ENCODE measurements at regions not wholly inside any gene's neighbourhood (a gene's known extent, or its start where the extent isn't known, plus 50 kb on each side); places are given as distances from the start of the nearest gene placed in this dataset.
A peak's percentile ranks its signal among the peaks of the same experiment; 100 is the strongest.

DNA sequence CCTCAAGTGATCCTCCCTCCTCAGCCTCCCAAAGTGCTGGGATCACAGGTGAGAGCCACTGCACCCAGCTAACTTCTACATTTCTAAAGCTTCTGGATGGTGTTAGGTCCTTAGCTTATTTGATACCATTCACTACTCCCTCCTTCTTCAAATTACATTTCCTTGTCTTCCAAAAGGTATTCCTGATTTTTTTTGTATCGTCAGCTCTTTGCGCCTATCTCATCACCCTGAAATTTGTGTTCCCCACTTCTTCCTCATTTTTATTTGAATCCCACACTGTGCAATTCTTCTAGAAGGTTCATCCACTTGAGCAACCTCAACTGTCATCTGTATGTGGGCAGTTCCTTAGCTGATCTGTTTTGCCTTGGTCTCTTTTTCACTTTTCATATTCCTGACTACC is 241.8 kb upstream of the RGS6 start:
- Histone ChIP-seq H3K4me3 (ENCODE audit: low read length in 2 of 2) (no peak overlapping the region), H3K27ac (ENCODE audit: low read depth, low read length) (no peak overlapping the region), H3K9me3 (ENCODE audit: control insufficient read depth in 1 of 2, low read length in 2 of 2) (no peaks in the 10 kb centered on the region), H3K4me1 (ENCODE audit: insufficient read depth, low read length) (peaks cover 7% of the 10 kb centered on the region), H3K27me3 (ENCODE audit: insufficient read depth, low read length) (no peaks in the 10 kb centered on the region), H3K36me3 (ENCODE audit: insufficient read depth, low read length) (peaks cover 6% of the 10 kb centered on the region)
- Mint-ChIP-seq H3K27me3 (no peaks in the 10 kb centered on the region), H3K4me1 (peaks cover 0 to 9% (median 5%) of the 10 kb centered on the region in 4 donors), H3K27ac (peak overlapping the region in 2 of 7 donors; percentile 1 to 24), H3K9me3 (peaks cover 0 to 1% (median 0%) of the 10 kb centered on the region in 8 donors), H3K4me3 (no peak overlapping the region), H3K36me3 (peaks cover 44 to 53% of the 10 kb centered on the region in 2 donors)
- POLR2A ChIA-PET (ENCODE audit: partially characterized antibody), result no interaction called here
- intact Hi-C loops (cut with micrococcal nuclease), result no loop called here
- CTCF ChIA-PET (ENCODE audit: partially characterized antibody), result no interaction called here
- DNase-seq, result no peak

DNA sequence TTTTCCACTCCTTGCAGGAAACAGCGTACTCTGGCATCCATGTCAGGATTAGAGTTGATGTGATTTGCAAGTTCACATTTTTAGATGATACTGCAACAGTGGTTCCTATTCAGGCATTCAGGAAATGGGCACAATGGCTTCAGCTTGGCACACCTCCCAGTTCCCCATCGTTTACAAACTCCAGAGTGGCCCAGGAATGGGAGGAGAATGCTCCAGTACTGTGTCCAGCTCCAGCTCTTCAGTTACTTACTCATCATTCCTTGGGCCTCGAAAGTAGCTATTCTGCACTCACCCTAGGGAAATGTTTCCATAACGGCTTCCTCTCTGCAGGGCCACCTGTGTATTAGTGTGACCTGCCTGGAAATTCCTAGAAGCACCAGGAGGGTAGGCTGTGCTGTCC is 239.7 kb upstream of the RGS6 start:
- H3K27ac Mint-ChIP-seq, result no peak overlapping the region
- CTCF ChIA-PET (ENCODE audit: partially characterized antibody), result no interaction called here
- intact Hi-C loops (cut with micrococcal nuclease), result no loop called here
- Histone ChIP-seq H3K36me3 (ENCODE audit: insufficient read depth, low read length) (no peaks in the 10 kb centered on the region), H3K9me3 (ENCODE audit: control insufficient read depth in 1 of 2, low read length in 2 of 2) (no peaks in the 10 kb centered on the region), H3K27me3 (ENCODE audit: insufficient read depth, low read length) (no peaks in the 10 kb centered on the region), H3K27ac (ENCODE audit: low read depth, low read length) (no peak overlapping the region), H3K4me1 (ENCODE audit: insufficient read depth, low read length) (peaks cover 7% of the 10 kb centered on the region), H3K4me3 (ENCODE audit: low read length in 2 of 2) (no peak overlapping the region)
- H3K4me3 Mint-ChIP-seq, result no peak overlapping the region
- H3K4me1 Mint-ChIP-seq, result peaks cover 0 to 13% (median 6%) of the 10 kb centered on the region in 4 donors
- POLR2A ChIA-PET (ENCODE audit: partially characterized antibody), result no interaction called here
- peaks cover 0 to 1% (median 0%) of the 10 kb centered on the region in 8 donors for H3K9me3 Mint-ChIP-seq
- DNase-seq, result no peak
- H3K27me3 Mint-ChIP-seq, result no peaks in the 10 kb centered on the region
- H3K36me3 Mint-ChIP-seq, result peaks cover 40 to 50% of the 10 kb centered on the region in 2 donors

GRCh38 chr14:71693381-71693780 is 238.8 kb upstream of the RGS6 start:
- DNase-seq, result no peak
- POLR2A ChIA-PET (ENCODE audit: partially characterized antibody), result no interaction called here
- Histone ChIP-seq H3K4me3 (ENCODE audit: low read length in 2 of 2) (no peak overlapping the region), H3K9me3 (ENCODE audit: control insufficient read depth in 1 of 2, low read length in 2 of 2) (no peaks in the 10 kb centered on the region), H3K27me3 (ENCODE audit: insufficient read depth, low read length) (no peaks in the 10 kb centered on the region), H3K27ac (ENCODE audit: low read depth, low read length) (no peak overlapping the region), H3K4me1 (ENCODE audit: insufficient read depth, low read length) (peaks cover 7% of the 10 kb centered on the region), H3K36me3 (ENCODE audit: insufficient read depth, low read length) (no peaks in the 10 kb centered on the region)
- Mint-ChIP-seq H3K36me3 (peaks cover 44 to 51% of the 10 kb centered on the region in 2 donors), H3K27ac (peak overlapping the region in 2 of 7 donors; percentile 23 to 32), H3K4me3 (peak overlapping the region in 1 of 8 donors; percentile 15), H3K27me3 (no peaks in the 10 kb centered on the region), H3K9me3 (peaks cover 0 to 1% (median 0%) of the 10 kb centered on the region in 8 donors), H3K4me1 (peaks cover 0 to 13% (median 6%) of the 10 kb centered on the region in 4 donors)
- intact Hi-C loops (cut with micrococcal nuclease), result no loop called here
- CTCF ChIA-PET (ENCODE audit: partially characterized antibody), result no interaction called here

GRCh38 chr14:71694591-71695530 is 237.4 kb upstream of the RGS6 start:
- Mint-ChIP-seq H3K27ac (no peak overlapping the region), H3K4me3 (no peak overlapping the region), H3K9me3 (peaks cover 0 to 1% (median 0%) of the 10 kb centered on the region in 8 donors), H3K27me3 (no peaks in the 10 kb centered on the region), H3K36me3 (peaks cover 42 to 53% of the 10 kb centered on the region in 2 donors), H3K4me1 (peaks cover 0 to 13% (median 6%) of the 10 kb centered on the region in 4 donors)
- ChIA-PET CTCF (ENCODE audit: partially characterized antibody) (no interaction called here), POLR2A (ENCODE audit: partially characterized antibody) (no interaction called here)
- intact Hi-C loops (cut with micrococcal nuclease), result no loop called here
- no peak for DNase-seq
- no peaks in the 10 kb centered on the region for H3K36me3 ChIP-seq (ENCODE audit: insufficient read depth, low read length)
- H3K4me1 ChIP-seq (ENCODE audit: insufficient read depth, low read length), result peaks cover 7% of the 10 kb centered on the region
- no peak overlapping the region for H3K27ac ChIP-seq (ENCODE audit: low read depth, low read length)
- H3K4me3 ChIP-seq (ENCODE audit: low read length in 2 of 2), result no peak overlapping the region
- H3K27me3 ChIP-seq (ENCODE audit: insufficient read depth, low read length), result no peaks in the 10 kb centered on the region
- H3K9me3 ChIP-seq (ENCODE audit: control insufficient read depth in 1 of 2, low read length in 2 of 2), result no peaks in the 10 kb centered on the region

DNA sequence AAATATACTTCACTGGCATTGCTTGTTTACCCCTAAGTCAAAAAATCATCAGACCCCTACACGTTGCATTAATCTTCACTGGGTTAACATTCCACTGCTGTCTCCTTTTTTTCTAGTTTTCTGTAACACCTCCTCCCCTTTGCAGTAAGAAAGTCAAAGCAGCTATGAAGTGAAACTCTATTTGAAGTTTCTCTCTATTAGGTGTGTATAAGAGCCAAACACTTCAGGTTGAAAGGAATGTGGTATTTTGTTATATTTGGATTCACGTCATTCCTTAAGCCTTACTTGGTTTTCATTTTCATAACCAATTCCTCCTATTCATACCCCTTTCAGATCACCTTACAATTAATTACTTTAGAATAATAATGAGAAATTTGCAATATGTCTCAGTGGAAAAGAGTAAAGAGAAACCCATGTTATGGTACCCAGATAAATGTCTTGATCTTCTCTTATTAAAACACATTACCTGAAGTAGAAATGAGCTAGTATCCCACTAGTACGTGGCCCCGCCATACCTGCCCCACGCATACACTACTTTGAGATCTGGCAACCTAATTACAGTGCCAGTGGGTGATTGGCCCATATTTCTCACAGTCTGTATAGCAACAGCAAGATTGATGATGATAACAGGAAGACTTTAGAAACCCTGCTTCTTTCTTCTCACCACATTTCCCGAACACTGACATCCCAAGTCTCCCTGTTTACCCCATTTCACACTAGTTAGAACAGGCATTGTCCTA is 236.4 kb upstream of the RGS6 start:
- H3K27me3 ChIP-seq (ENCODE audit: insufficient read depth, low read length), result no peaks in the 10 kb centered on the region
- intact Hi-C loops (cut with micrococcal nuclease), result no loop called here
- H3K27ac Mint-ChIP-seq, result peak overlapping the region in 1 of 7 donors; percentile 58
- H3K9me3 Mint-ChIP-seq, result no peaks in the 10 kb centered on the region
- no peak overlapping the region for H3K4me3 Mint-ChIP-seq
- H3K27ac ChIP-seq (ENCODE audit: low read depth, low read length), result no peak overlapping the region
- ChIA-PET CTCF (ENCODE audit: partially characterized antibody) (no interaction called here), POLR2A (ENCODE audit: partially characterized antibody) (no interaction called here)
- H3K4me3 ChIP-seq (ENCODE audit: low read length in 2 of 2), result no peak overlapping the region
- no peak for DNase-seq
- H3K36me3 Mint-ChIP-seq, result peaks cover 44 to 47% of the 10 kb centered on the region in 2 donors
- no peaks in the 10 kb centered on the region for H3K36me3 ChIP-seq (ENCODE audit: insufficient read depth, low read length)
- no peaks in the 10 kb centered on the region for H3K27me3 Mint-ChIP-seq
- no peaks in the 10 kb centered on the region for H3K9me3 ChIP-seq (ENCODE audit: control insufficient read depth in 1 of 2, low read length in 2 of 2)
- H3K4me1 Mint-ChIP-seq, result peaks cover 0 to 11% (median 6%) of the 10 kb centered on the region in 4 donors
- peaks cover 7% of the 10 kb centered on the region for H3K4me1 ChIP-seq (ENCODE audit: insufficient read depth, low read length)

DNA sequence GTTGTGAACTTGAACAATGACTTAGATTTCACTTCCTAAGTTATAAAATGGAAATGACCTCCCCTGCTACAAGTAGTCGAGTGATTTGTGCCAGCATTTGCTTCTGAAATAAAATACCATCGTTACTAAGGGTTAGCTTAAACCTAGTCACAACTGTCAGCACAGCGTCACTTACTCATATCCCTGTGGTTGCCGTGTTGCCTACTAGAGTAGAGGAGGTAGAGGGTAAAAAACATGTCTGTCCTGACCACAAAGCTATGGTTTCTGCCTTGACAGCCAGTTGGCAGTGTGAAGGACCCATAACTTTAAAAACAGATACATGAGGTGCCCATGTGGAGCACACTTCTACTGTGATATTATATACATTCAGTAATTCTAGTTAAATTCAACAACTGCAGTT is 234.2 kb upstream of the RGS6 start:
- peak in 1 of 5 donors; percentile 5 for DNase-seq
- intact Hi-C loops (cut with micrococcal nuclease), result no loop called here
- H3K9me3 Mint-ChIP-seq, result no peaks in the 10 kb centered on the region
- Histone ChIP-seq H3K9me3 (ENCODE audit: control insufficient read depth in 1 of 2, low read length in 2 of 2) (no peaks in the 10 kb centered on the region), H3K4me1 (ENCODE audit: insufficient read depth, low read length) (peaks cover 3% of the 10 kb centered on the region), H3K36me3 (ENCODE audit: insufficient read depth, low read length) (no peaks in the 10 kb centered on the region), H3K27ac (ENCODE audit: low read depth, low read length) (no peak overlapping the region), H3K4me3 (ENCODE audit: low read length in 2 of 2) (no peak overlapping the region), H3K27me3 (ENCODE audit: insufficient read depth, low read length) (no peaks in the 10 kb centered on the region)
- H3K27ac Mint-ChIP-seq, result no peak overlapping the region
- CTCF ChIA-PET (ENCODE audit: partially characterized antibody), result no interaction called here
- H3K36me3 Mint-ChIP-seq, result peaks cover 49 to 54% of the 10 kb centered on the region in 2 donors
- no peak overlapping the region for H3K4me3 Mint-ChIP-seq
- POLR2A ChIA-PET (ENCODE audit: partially characterized antibody), result no interaction called here
- H3K27me3 Mint-ChIP-seq, result no peaks in the 10 kb centered on the region
- H3K4me1 Mint-ChIP-seq, result peaks cover 3 to 8% (median 5%) of the 10 kb centered on the region in 4 donors

DNA sequence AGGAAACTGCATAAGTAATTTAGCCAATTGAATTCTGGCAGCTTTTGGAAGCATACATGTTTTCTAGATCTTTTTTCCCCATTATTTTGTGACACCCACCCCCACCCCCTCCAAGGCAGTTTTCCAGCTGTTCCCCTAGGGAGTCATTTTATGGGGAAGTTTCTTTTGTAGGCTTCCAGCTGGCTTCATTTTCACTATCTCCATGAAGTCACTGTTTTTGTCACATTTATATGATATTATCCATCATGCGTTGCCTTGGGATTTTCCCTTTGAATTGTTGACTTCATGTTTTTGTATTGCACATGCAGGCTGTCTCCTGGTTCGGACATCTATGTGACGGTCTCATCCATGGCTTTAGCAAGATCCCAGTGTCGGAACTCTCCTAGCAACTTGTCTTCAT is 233.6 kb upstream of the RGS6 start:
- H3K27me3 ChIP-seq (ENCODE audit: insufficient read depth, low read length), result no peaks in the 10 kb centered on the region
- intact Hi-C loops (cut with micrococcal nuclease), result no loop called here
- no peak overlapping the region for H3K4me3 ChIP-seq (ENCODE audit: low read length in 2 of 2)
- H3K36me3 Mint-ChIP-seq, result peaks cover 55 to 59% of the 10 kb centered on the region in 2 donors
- H3K27ac ChIP-seq (ENCODE audit: low read depth, low read length), result no peak overlapping the region
- no peaks in the 10 kb centered on the region for H3K9me3 ChIP-seq (ENCODE audit: control insufficient read depth in 1 of 2, low read length in 2 of 2)
- no peak overlapping the region for H3K4me3 Mint-ChIP-seq
- H3K27ac Mint-ChIP-seq, result no peak overlapping the region
- H3K4me1 ChIP-seq (ENCODE audit: insufficient read depth, low read length), result no peaks in the 10 kb centered on the region
- H3K27me3 Mint-ChIP-seq, result no peaks in the 10 kb centered on the region
- H3K9me3 Mint-ChIP-seq, result no peaks in the 10 kb centered on the region
- DNase-seq, result no peak
- H3K4me1 Mint-ChIP-seq, result peaks cover 3 to 5% (median 4%) of the 10 kb centered on the region in 4 donors
- CTCF ChIA-PET (ENCODE audit: partially characterized antibody), result no interaction called here
- no peaks in the 10 kb centered on the region for H3K36me3 ChIP-seq (ENCODE audit: insufficient read depth, low read length)
- POLR2A ChIA-PET (ENCODE audit: partially characterized antibody), result no interaction called here

Data from CD4-positive, alpha-beta memory T cell (primary cell).